ENCODE measurements at regions not wholly inside any gene's neighbourhood (a gene's known extent, or its start where the extent isn't known, plus 50 kb on each side); places are given as distances from the start of the nearest gene placed in this dataset.

DNA sequence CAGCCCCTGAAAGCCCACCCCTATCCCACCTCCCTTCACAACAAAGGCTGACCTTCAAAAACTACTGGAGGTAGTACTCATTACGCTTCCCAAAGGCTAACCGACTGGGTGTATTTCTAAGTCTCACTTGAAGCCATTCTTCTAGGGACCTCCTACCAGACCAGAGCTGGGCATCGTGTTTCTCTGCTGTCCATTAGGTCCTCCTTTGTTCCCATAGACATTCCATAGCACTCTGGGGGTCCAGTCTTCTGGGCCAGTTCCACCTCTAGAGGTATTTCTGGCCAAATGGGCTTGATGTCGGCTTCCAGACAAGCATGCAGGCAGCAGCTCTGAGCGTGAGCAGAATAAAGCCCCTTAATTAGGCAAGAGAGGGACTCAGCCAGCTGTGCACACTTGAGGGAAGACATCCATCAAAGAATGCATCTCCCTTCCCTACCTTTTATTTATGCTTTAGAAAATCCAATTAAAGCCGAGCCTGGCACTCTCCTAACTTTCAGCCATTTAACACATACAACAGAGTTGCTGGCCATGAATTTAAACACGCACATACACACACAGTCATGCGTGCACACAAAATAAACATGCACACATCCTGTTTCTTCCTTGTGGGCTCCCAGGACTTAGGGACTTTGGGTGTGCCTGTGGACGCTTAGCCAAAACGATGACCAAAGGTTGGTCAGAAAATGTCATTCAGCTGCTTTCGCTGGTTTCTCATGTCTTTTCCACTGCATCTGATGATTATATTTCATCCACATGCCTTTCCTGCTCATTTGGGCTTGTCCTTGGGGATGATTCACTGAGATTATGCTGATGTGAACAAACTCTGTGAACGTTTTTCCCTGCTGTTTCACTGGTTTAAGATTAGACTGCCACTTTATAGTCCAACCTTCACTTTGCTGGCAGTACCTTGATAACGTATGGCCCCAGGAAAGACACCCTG is 362.0 kb upstream of the NFE2L3 start:
- DNase-seq = no peak

DNA sequence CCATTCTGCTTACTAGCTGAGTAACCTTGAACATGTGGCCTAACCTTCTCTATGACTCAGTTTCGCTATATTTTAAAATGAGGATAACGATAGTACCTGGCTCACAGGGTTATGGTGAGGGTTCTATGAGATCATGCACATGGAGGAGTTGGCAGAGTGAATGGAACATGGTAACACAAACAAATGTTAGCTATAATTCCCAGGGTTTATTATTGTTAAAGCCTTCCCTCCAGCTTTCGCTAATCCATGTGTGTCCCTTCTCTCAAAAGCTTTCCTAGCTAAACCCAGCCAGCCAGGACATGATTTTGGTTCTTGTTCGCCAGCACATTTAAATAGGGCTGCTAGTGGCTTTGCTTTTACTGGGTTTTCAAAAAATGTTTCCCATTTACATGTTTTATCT is 361.0 kb upstream of the NFE2L3 start:
- DNase-seq = no peak

DNA sequence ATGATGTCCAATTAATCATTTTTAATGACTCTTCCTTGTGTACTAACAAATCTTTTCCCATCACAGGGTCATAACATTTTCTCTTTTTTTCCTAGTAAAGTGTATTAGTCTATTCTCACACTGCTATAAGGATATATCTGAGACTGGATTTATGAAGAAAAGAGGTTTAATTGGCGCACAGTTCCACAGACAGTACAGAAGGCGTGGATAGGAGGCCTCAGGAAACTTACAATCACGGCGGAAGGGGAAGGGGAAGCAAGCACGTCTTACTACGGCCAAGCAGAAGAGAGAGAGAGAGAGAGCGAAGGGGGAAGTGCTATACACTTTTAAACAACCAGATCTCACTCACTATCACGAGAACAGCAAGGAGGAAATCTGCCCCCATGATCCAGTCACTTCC is 359.4 kb upstream of the NFE2L3 start:
- DNase-seq = no peak

- no peak for DNase-seq
Observed at GRCh38 chr7:25795824-25796235, 356.2 kb upstream of the NFE2L3 start.

- DNase-seq = no peak
Observed at GRCh38 chr7:25798344-25798743, 353.7 kb upstream of the NFE2L3 start.

- no peak for DNase-seq
Observed at GRCh38 chr7:25801214-25801613, 350.8 kb upstream of the NFE2L3 start.

GRCh38 chr7:25802057-25802456 is 349.9 kb upstream of the NFE2L3 start:
- no peak for DNase-seq

GRCh38 chr7:25802473-25802872 is 349.5 kb upstream of the NFE2L3 start:
- DNase-seq = no peak

DNA sequence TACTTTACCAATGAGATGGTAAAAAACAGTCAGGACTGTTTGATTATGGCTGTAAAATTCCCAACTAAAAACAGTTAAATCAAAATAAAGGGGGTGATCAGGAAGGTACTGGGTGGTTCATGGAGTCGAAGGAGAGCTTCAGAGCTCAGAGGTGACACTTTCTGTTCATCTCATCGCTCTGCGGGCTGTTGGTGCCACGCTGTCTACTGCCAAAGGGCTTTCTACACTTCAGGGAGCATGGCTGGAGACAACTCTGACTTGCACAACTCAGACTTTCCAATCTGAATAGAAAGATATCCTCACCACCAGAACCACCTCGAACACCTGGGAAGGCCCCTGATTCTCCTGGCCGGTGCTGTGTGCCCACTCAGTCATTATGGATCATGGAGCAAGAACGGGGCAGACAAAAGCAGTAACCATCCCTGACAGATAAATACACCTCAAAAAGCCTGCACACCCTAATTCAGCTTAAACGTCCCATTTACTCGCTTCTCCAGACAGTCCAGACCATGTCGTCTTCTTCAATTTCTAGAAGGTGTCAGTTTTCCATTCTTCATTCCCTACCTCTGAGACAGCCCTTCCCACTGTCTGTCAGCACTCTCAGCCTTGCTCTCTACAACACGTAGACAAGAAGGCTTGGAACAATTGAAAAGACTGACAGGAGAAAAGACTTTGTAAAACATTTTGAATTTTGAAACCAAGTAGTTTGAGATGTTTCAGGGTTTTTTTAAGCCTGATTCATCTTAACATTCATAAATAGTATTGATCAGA is 348.7 kb upstream of the NFE2L3 start:
- DNase-seq = no peak

- no peak for DNase-seq
Observed at GRCh38 chr7:25804154-25804553, 347.8 kb upstream of the NFE2L3 start.

DNA sequence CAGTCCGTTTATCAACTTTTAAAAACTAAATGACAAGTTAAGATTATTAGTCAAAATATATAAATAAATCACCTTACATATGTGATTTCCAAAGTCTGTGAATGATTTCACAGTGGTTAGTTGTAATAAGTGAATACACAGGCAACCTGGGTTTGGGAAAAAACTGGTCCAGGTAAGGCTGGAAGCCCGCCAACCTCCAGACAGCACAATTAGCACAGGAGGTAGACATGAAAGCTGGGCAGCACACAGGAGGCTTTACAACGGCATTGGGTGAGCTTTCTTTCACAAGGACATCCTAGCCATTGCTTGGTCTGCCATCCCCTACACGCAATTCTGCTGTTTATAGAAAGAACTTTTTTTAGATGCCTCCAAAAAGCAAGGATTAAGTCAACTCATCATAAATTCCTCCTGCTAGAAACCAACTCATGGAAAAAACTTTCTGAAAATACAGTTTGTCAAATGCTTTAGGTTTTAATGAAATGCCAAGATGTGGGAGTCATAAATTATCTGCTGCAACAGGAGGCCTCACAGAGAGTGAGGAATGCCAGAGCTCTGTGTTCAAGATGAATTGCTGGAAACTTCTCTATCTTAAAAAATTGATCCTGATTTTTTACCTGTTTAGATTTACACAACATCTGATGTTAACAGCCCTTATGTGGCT is 346.8 kb upstream of the NFE2L3 start:
- no peak for DNase-seq

DNA sequence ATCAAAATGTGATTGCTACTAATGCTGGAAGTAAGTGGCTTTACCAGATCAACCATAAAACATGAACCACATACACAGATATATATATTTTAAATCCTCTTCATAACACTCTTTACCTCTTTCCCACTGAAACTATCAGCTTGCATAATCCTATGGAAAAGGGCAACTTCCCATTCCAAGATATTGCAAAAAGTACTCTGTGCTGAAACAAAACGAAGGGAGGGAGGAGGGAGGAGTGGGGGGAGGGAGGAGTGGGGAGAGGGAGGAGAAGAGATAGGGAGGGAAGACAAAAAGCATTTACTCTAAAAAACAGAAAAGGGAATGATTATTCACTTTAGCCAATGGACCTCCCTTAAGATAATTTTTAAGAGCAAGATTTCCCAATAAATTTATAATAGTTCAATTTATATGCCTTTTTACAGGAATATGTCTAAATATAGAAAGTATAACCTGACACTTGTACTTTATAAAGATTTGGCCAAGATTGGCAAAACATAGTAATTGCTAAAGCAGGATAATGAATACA is 344.8 kb upstream of the NFE2L3 start:
- DNase-seq = no peak

DNA sequence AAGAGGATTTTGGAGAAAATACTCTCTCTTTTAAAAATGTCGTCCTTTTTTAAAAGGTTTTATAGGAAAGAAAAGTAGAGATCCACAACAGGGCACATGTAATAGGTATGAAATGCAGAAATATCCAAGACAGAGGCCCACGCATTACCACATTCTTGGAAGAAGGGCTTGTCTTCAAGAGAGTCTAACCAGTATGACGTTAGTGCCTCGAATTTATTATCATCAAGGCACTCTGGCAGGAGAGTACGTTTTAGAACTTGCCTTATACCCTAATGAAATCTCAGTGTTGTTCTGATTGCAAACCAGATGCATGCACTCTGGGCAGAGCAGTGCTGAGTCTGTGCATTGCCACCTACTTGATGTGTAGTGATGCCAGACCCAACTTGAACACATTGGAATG is 342.6 kb upstream of the NFE2L3 start:
- no peak for DNase-seq

GRCh38 chr7:25812086-25812850 is 339.7 kb upstream of the NFE2L3 start:
- DNase-seq = no peak

GRCh38 chr7:25813381-25813780 is 338.6 kb upstream of the NFE2L3 start:
- no peak for DNase-seq

DNA sequence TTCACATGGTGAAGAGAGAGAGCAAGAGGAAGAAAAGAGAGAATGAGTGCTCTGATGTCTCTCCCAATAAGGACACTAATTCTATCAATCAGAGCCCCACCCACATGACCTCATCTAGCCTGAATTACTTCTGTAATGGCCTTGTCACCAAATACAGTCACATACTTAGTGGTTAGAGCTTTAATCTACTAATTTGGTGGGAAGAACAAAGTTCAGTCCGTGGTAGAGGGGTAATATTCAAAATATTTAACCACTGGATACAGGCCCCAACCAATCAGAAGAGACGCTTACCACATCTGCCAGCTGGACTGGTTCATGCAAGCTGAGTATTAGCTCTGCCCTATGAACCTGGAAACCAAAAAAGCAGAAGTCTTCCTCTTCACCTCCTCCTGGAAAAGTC is 336.3 kb upstream of the NFE2L3 start:
- no peak for DNase-seq

- DNase-seq = no peak
Observed at GRCh38 chr7:25820432-25821040, 331.5 kb upstream of the NFE2L3 start.

GRCh38 chr7:25821225-25821624 is 330.8 kb upstream of the NFE2L3 start:
- DNase-seq = no peak

GRCh38 chr7:25822823-25823222 is 329.2 kb upstream of the NFE2L3 start:
- DNase-seq = no peak

GRCh38 chr7:25823571-25823970 is 328.4 kb upstream of the NFE2L3 start:
- DNase-seq = no peak

DNA sequence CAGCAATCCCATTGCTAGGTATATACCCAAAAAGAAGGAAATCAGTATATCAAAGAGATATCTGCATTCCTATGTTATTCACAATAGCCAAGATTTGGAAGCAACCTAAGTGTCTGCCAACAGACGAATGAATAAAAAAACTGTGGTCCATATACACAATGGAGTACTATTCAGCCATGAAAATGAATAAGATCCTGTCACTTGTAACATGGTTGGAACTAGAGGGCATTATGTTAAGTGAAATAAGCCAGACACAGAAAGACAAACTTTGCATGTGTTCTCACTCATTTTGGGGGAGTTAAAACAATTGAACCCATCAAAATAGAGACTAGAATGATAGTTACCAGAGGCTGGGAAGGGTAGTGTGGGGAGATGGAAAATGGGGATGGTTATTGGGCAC is 323.5 kb upstream of the NFE2L3 start:
- no peak for DNase-seq

- DNase-seq = no peak
Observed at GRCh38 chr7:25829663-25830062, 322.3 kb upstream of the NFE2L3 start.
